AG10803 (cell line): ENCODE measurements at regions not wholly inside any gene's neighbourhood (a gene's known extent, or its start where the extent isn't known, plus 50 kb on each side); places are given as distances from the start of the nearest gene placed in this dataset.
"Not testable (repeated sequence)": the region's sequence is repeated elsewhere in the genome, so short reads cannot be mapped to it uniquely, and the experiment has no call there.

Experiments used
- DNase-seq: peaks from one replicate; pipeline ENCODE4 v3.0.0; 2010; ENCODE audit warnings: low read depth
- H3K4me3 ChIP-seq: 2 replicates; pipeline ENCODE4 v1.5.1; 2011; ENCODE audit warnings: mild to moderate bottlenecking, low read length, control low read depth
- TF ChIP-seq, protein P1 (sequence below): conservative IDR thresholded peaks from 2 replicates; pipeline ENCODE4 v1.5.1; 2011; ENCODE audit warnings: mild to moderate bottlenecking, low read length, control low read depth, inconsistent platforms

GRCh38 chr6:119934816-119935215 lies 585.3 kb upstream of the MAN1A1 start:
- TF ChIP-seq, protein P1, sequence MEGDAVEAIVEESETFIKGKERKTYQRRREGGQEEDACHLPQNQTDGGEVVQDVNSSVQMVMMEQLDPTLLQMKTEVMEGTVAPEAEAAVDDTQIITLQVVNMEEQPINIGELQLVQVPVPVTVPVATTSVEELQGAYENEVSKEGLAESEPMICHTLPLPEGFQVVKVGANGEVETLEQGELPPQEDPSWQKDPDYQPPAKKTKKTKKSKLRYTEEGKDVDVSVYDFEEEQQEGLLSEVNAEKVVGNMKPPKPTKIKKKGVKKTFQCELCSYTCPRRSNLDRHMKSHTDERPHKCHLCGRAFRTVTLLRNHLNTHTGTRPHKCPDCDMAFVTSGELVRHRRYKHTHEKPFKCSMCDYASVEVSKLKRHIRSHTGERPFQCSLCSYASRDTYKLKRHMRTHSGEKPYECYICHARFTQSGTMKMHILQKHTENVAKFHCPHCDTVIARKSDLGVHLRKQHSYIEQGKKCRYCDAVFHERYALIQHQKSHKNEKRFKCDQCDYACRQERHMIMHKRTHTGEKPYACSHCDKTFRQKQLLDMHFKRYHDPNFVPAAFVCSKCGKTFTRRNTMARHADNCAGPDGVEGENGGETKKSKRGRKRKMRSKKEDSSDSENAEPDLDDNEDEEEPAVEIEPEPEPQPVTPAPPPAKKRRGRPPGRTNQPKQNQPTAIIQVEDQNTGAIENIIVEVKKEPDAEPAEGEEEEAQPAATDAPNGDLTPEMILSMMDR: no peak
- DNase-seq: no peak

DNA sequence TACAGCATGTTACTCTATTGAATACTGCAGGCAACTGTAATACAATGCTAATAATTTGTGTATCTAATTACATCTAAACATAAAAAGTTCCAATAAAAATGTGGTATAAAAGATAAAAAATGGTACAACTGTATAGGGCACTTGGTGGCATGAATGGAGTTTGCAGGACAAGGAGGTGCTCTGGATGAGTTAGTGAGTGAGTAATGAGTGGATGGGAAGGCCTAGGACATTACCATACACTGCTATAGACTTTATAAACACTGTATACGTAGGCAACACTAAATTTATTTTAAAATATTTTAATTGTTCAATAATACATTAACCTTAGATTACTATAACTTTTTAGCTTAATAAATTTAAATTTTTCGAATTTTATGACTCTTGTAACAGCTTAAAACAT lies 579.6 kb upstream of the MAN1A1 start:
- no peak for DNase-seq

More at GRCh38 chr6:119934816-119935215, 585.3 kb upstream of the MAN1A1 start:
- H3K4me3 ChIP-seq: no peak overlapping the region

GRCh38 chr6:119924888-119925287 lies 575.3 kb upstream of the MAN1A1 start:
- H3K4me3 ChIP-seq, DNase-seq: not testable (repeated sequence)

More for the DNA sequence above, 579.6 kb upstream of the MAN1A1 start:
- TF ChIP-seq, protein P1: no peak
- no peak overlapping the region for H3K4me3 ChIP-seq

DNA sequence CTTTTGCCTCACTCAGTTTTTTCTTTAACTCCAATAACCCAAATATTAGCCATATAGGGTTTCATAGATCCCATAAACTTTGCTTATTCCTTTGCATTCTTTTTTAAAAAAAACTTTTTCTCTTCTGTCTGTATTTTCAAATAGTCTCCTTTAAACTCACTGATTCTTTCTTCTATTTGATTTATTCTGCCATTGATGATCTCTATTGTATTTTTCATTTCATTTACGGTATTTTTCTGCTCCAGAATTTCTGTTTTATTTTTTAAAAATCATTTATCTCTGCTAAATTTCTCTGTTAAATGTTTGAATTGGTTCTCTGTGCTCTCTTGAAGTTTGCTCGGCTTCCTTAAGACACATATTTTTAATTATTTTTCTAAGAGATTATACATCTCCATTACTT lies 573.3 kb upstream of the MAN1A1 start:
- no peak overlapping the region for H3K4me3 ChIP-seq
- DNase-seq: no peak
- TF ChIP-seq, protein P1: no peak

- TF ChIP-seq, protein P1: no peak
- DNase-seq: no peak
- H3K4me3 ChIP-seq: no peak overlapping the region
Observed at GRCh38 chr6:119921491-119922010, 572.0 kb upstream of the MAN1A1 start.

DNA sequence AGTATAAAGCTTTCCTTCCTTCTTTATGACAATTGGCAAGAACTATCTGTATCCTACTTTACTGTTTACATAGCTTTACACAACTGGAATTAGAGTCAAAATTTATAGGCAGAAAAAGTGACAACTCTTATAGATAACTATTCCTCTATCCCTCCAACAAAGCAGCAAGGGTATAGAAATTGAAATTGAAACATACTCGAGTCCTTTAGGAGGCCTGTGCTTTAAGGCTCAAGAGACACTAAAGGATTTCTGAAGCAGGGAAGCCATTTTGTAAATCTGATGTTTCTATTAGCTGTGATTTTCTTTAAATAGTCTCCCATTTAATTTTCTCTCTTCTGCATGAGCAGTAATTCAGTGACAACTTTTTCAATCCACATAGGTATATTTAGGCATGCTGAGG lies 567.6 kb upstream of the MAN1A1 start:
- no peak for DNase-seq
- TF ChIP-seq, protein P1: no peak
- no peak overlapping the region for H3K4me3 ChIP-seq

DNA sequence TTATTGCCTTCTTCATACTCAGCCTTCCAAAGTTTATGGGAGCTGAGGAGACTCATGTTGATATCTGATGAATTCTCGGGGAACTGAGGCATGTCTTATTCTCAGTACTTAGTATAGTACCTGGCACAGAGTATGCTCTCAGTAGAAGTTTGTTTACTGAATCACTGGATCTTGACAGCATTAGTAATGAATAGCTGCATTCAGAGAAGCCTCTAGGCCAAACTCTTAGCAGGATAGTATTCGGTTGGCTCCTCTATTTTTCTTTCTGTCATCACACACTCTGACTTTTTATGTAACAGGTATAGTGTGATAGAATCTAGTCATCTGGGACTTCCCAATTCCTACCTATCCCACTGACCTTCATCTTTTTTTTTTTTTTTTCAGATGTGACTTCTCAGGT lies 566.4 kb upstream of the MAN1A1 start:
- no peak for DNase-seq
- H3K4me3 ChIP-seq: no peak overlapping the region
- TF ChIP-seq, protein P1: no peak

DNA sequence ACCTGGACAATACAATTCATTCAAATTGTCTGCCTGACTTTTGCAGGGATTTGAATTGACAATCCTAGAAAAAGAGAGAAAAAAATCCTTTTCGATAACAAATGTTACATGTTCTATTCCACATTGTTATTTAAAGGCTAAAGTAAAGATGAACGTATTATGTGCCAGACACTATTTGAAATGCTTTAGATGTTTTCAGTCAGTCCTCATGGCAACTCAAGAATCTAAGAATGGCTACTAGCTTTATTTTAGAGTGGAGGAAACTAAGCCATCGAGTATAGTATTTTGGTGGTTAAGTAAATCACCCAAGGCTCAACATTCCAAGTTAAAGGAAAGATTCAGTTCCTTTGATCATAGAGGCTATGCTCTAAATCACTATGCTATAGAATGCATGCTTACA lies 558.6 kb upstream of the MAN1A1 start:
- TF ChIP-seq, protein P1: no peak
- no peak for DNase-seq

More for the DNA sequence above, 558.6 kb upstream of the MAN1A1 start:
- no peak overlapping the region for H3K4me3 ChIP-seq
